NCI-H748 treated with DMSO at 0.1 percent for 48 hours (cell line): ENCODE measurements at regions not wholly inside any gene's neighbourhood (a gene's known extent, or its start where the extent isn't known, plus 50 kb on each side); places are given as distances from the start of the nearest gene placed in this dataset.
"Not testable (repeated sequence)": the region's sequence is repeated elsewhere in the genome, so short reads cannot be mapped to it uniquely, and the experiment has no call there.

Source experiments
- DNase-seq: peaks from one replicate; lab custom pipeline; 2025; lab: John Stamatoyannopoulos, UW

- DNase-seq: peak; percentile 71
Measured at GRCh38 chr4:120299631-120300030, 233.0 kb upstream of the MAD2L1 start.

GRCh38 chr4:120293341-120293740 lies 226.7 kb upstream of the MAD2L1 start:
- DNase-seq: no peak

DNA sequence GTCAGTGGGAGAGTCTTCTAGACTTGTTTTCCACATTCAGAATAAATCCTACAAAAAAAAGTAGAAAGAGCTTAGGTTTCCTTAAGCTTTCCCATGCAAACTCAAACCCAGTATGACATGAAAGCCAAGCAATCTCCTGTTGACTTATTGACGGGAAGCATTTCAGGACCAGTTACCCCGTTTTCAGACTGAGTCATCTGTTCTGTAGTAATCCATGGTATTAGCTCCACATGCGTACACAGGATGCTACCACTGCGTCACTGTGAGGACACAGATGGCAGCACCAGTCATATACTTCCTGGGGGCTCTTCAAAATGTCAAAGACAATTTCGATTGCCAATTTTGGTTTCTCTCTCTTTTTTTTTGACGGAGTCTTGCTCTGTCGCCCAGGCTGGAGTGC lies 224.9 kb upstream of the MAD2L1 start:
- no peak for DNase-seq

DNA sequence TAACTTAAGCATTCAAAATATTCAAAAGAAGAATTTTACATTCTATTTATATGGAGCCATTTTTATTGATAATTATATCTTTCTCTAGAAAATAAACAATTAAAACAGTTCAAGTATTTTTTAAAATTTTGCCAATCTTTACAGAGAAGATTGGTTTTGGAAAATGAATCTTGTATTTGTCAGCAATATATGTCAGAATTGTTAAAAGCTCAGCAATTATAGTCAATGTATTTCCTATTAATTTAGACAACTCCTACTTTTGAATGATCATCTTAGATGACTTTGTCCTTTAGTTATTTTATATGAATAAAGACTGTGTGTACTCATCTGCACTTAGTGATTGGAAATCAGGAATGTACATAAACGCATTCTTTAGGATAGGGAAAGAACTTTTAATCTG lies 223.9 kb upstream of the MAD2L1 start:
- no peak for DNase-seq

DNA sequence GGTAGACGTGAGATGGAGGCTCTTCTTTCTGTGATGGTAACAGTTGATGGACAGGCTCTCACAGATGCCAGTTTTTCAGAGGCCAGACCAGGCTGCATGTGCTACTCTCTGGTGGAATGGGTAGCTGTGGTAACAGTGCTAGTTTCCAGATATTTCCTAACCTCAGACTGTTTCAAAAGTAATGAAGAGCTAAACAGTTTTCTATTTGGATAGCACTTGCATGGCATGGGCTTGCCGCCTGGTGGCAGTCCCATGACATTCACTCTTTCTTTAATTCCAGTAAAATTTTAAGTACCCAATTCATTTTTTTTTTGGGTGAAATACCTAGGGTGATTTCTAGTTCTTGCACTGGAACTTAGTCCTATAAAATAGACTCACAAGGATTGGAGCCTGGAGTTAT lies 220.2 kb upstream of the MAD2L1 start:
- DNase-seq: no peak

- DNase-seq: no peak
Measured at GRCh38 chr4:120281581-120281980, 214.9 kb upstream of the MAD2L1 start.

DNA sequence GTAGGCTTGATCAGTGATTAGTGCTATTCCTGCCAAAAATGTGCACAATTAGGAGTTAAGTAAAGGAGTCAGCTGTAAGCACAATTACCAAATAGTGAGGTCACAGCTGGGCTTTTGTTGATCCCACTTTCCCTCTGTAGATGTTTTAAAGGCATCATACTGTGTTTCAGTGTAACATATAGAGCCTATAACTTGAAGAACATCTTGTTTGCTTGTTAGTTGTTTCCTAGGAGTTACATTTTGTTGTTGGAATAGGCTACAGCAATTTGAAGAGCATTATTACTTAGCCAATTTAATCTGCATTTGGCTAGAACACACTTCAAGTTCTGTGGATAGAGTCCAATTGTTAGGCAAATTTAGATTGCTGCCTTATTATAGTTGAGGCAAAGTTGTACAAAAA lies 210.7 kb upstream of the MAD2L1 start:
- no peak for DNase-seq

- DNase-seq: no peak
Measured at GRCh38 chr4:120266602-120267001, 200.0 kb upstream of the MAD2L1 start.

GRCh38 chr4:120263618-120264017 lies 197.0 kb upstream of the MAD2L1 start:
- no peak for DNase-seq

DNA sequence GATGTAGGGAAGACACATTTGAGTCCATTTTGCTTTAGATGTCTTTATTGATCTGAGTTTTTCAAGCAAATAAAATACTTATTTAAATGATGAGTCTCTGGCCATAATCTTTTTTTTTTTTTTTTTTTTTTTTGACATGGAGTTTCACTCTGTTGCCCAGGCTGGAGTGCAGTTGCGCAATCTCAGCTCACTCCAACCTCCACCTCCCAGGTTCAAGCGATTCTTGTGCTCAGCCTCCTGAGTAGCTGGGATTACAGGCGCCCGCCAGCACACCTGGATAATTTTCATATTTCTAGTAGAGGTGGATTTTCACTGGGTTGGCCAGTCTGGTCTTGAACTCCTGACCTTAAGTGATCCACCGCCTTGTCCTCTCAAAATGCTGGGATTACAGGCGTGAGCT lies 194.5 kb upstream of the MAD2L1 start:
- no peak for DNase-seq

DNA sequence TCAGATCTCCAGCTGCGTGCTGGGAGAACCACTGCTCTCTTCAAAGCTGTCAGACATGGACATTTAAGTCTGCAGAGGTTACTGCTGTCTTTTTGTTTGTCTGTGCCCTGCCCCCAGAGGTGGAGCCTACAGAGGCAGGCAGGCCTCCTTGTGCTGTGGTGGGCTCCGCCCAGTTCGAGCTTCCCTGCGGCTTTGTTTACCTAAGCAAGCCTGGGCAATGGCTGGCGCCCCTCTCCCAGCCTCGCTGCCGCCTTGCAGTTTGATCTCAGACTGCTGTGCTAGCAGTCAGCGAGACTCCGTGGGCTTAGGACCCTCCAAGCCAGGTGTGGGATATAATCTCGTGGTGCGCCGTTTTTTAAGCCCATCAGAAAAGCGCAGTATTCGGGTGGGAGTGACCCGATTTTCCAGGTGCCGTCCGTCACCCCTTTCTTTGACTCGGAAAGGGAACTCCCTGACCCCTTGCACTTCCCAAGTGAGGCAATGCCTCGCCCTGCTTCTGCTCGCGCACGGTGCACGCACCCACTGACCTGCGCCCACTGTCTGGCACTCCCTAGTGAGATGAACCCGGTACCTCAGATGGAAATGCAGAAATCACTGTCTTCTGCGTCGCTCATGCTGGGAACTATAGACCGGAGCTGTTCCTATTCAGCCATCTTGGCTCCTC lies 189.6 kb upstream of the MAD2L1 start:
- DNase-seq: not testable (repeated sequence)

DNA sequence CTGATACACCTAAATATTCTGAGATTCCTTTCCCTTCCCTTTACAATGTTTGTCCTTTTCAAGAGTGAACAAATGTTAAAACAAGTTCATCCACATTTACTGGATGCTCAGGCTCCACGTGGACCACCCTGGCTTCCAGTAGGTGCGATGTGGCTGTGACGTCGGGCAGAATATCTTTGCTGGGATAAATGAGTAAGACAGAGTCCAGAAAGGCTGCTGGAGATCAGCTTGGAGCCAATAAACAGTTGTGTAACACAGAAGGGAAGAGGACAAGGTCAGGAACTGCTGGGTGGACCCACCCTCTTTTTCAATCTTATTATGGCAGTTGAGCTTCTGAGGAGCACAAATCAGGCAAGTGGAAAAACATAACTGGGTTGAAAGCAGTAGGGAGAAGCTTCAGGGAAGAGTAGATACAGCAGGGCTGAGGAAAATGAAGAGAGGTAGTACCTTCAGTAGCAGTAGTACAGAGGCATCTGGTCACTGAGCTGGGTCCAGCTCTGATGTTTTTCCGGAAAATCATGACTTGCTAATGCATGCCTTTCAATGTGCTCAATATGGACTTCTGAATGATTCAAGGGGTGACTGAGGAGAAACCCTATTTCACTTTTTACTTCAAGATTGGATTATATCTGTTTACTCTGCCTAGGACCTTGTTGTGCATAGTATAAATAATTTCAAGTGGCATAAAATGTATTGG lies 171.8 kb upstream of the MAD2L1 start:
- DNase-seq: no peak

DNA sequence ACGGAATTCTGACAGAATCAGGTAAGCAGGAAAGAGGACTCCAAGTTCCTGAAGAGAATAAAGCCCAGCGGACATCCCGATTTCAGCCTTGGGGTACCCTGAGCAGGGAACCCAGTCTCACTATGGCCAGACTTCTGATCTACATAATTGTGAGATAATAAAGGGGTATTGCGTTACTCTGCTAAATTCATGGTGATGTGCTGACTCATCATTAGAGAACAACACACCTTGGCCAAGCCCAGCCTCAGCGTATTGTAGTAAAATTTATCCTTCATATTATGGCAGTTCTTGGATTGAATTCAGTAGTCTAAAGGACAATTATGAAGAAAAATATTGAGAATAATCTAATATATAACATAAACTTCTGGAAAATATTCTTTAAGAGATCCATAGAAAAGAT lies 170.2 kb upstream of the MAD2L1 start:
- DNase-seq: no peak

GRCh38 chr4:120232050-120232449 lies 165.4 kb upstream of the MAD2L1 start:
- no peak for DNase-seq

GRCh38 chr4:120228086-120228485 lies 161.4 kb upstream of the MAD2L1 start:
- DNase-seq: no peak

GRCh38 chr4:120227554-120227953 lies 160.9 kb upstream of the MAD2L1 start:
- DNase-seq: no peak

GRCh38 chr4:120225527-120225926 lies 158.9 kb upstream of the MAD2L1 start:
- no peak for DNase-seq

DNA sequence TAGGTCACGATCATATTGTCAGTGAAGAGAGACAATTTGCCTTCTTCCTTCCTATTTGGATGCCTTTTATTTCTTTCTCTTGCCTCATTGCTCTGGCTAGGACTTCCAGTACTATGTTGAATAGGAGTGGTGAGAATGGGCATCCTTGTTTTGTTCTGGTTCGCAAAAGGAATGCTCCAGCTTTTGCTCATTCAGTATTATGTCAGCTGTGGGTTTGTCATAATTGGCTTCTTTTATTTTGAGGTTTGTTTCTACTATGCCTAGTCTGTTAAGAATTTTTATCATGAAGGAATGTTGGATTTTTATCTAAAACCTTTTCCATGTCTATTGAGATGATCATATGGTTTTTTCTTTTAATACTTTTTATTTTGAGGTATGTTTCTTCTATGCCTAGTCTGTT lies 152.3 kb upstream of the MAD2L1 start:
- DNase-seq: no peak

- DNase-seq: no peak
Measured at GRCh38 chr4:120215350-120215749, 148.7 kb upstream of the MAD2L1 start.

- no peak for DNase-seq
Measured at GRCh38 chr4:120211408-120212015, 144.9 kb upstream of the MAD2L1 start.

DNA sequence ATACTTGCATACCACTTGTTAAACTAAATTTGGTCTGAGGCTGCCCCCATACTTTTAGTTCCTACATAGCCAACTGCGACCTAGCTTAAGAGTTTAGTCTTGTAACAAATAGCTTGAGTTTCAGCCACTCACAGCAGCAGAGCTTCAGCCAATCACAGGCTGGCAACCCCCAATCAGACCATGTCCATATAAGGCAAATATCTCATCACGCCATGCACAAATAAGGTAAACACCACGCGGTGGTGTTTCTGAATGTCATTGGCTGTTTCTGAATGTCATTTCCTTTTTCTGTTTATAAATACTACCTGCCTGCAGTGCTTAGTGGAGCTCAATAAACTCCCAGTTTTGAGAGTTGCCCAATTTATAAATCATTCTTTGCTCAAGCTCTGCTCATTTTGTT lies 143.1 kb upstream of the MAD2L1 start:
- no peak for DNase-seq

GRCh38 chr4:120207021-120207420 lies 140.4 kb upstream of the MAD2L1 start:
- no peak for DNase-seq

DNA sequence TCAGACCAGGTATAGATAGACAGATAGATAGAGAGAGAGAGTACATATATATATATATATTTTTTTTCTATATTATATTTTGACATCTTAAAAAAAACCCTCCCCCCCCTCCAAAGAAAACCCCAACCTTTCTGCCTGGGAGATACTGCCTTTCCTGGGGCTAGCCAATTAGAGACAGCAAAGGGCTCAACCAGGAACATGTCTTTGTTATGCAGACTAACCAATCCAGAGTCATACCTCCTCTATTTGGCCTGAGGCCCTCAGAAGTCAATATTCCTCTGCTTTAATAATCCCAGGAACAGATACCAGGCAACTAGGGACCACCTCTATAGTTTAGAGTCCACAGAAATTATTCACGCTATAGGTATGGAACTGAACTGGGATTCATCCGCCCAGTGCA lies 135.6 kb upstream of the MAD2L1 start:
- no peak for DNase-seq
